Osteoblast (primary cell): ENCODE measurements at regions not wholly inside any gene's neighbourhood (a gene's known extent, or its start where the extent isn't known, plus 50 kb on each side); places are given as distances from the start of the nearest gene placed in this dataset.

Source experiments
- DNase-seq: peaks from one replicate; pipeline ENCODE4 v3.0.0; 2011; ENCODE audit warnings: low spot score, mixed read lengths; ENCODE audit not compliant: insufficient read length; ENCODE audit errors: missing footprints
- H2AFZ ChIP-seq: 2 replicates; pipeline ENCODE4 v1.6.0; 2011; ENCODE audit warnings: mild to moderate bottlenecking, low read length
- H3K27ac ChIP-seq: 2 replicates; pipeline ENCODE4 v1.5.1; 2011; ENCODE audit warnings: mild to moderate bottlenecking, low read depth, low read length, moderate library complexity
- H3K27me3 ChIP-seq: 2 replicates; pipeline ENCODE4 v1.6.0; 2012; ENCODE audit warnings: mild to moderate bottlenecking, control low read depth, inconsistent platforms, low read length, moderate library complexity; ENCODE audit not compliant: insufficient read depth
- H3K36me3 ChIP-seq: 2 replicates; pipeline ENCODE4 v1.5.1; 2011; ENCODE audit warnings: mild to moderate bottlenecking, low read length, control low read depth, moderate library complexity; ENCODE audit not compliant: insufficient read depth
- H3K4me1 ChIP-seq: 2 replicates; pipeline ENCODE4 v1.5.1; 2011; ENCODE audit warnings: mild to moderate bottlenecking, low read length, control low read depth, moderate library complexity; ENCODE audit not compliant: insufficient read depth
- H3K4me2 ChIP-seq: 2 replicates; pipeline ENCODE4 v1.6.0; 2011; ENCODE audit warnings: mild to moderate bottlenecking, low read length; ENCODE audit not compliant: insufficient read depth
- H3K4me3 ChIP-seq: fragments of 200-600 bp; sonication (generic); 3 replicates; pipeline ENCODE4 v1.5.1; 2012; ENCODE audit warnings: mild to moderate bottlenecking, low read length, inconsistent platforms; ENCODE audit not compliant: insufficient read depth
- H3K79me2 ChIP-seq: 2 replicates; pipeline ENCODE4 v1.6.0; 2012; ENCODE audit warnings: mild to moderate bottlenecking, low read length, control low read depth, inconsistent platforms; ENCODE audit not compliant: insufficient read depth
- H3K9me3 ChIP-seq: 2 replicates; pipeline ENCODE4 v1.5.1; 2011; ENCODE audit warnings: low read depth, low read length, control low read depth
- H4K20me1 ChIP-seq: 2 replicates; pipeline ENCODE4 v1.6.0; 2012; ENCODE audit warnings: mild to moderate bottlenecking, low read length, control low read depth; ENCODE audit not compliant: insufficient read depth
- CTCF ChIP-seq: IDR thresholded peaks from 2 replicates; pipeline ENCODE4 v1.5.1; 2011; ENCODE audit warnings: mild to moderate bottlenecking, low read depth, low read length, moderate library complexity; ENCODE audit errors: extremely low read depth

GRCh38 chr10:88110822-88111221, 247.4 kb downstream of the PTEN start:
- Histone ChIP-seq H3K4me2 (peak overlapping the region; percentile 12), H2AFZ (peak overlapping the region; percentile 3), H3K27me3 (no peaks in the 10 kb centered on the region), H3K36me3 (no peaks in the 10 kb centered on the region), H3K79me2 (no peaks in the 10 kb centered on the region), H3K9me3 (no peaks in the 10 kb centered on the region), H4K20me1 (no peaks in the 10 kb centered on the region), H3K4me3 (no peak overlapping the region), H3K27ac (no peak overlapping the region), H3K4me1 (peaks cover 13% of the 10 kb centered on the region)
- TF ChIP-seq CTCF: no peak
- DNase-seq: no peak

- no peak overlapping the region for H2AFZ ChIP-seq
- no peaks in the 10 kb centered on the region for H3K27me3 ChIP-seq
- H3K4me3 ChIP-seq: no peak overlapping the region
- DNase-seq: no peak
- H3K4me1 ChIP-seq: peaks cover 15% of the 10 kb centered on the region
- H3K79me2 ChIP-seq: no peaks in the 10 kb centered on the region
- no peaks in the 10 kb centered on the region for H4K20me1 ChIP-seq
- no peaks in the 10 kb centered on the region for H3K36me3 ChIP-seq
- H3K9me3 ChIP-seq: no peaks in the 10 kb centered on the region
- no peak overlapping the region for H3K4me2 ChIP-seq
- TF ChIP-seq CTCF: no peak
- H3K27ac ChIP-seq: no peak overlapping the region
Measured at GRCh38 chr10:88111294-88111693, 247.9 kb downstream of the PTEN start.

GRCh38 chr10:88113232-88113631, 249.8 kb downstream of the PTEN start:
- no peaks in the 10 kb centered on the region for H4K20me1 ChIP-seq
- no peaks in the 10 kb centered on the region for H3K27me3 ChIP-seq
- no peak for DNase-seq
- H3K4me3 ChIP-seq: no peak overlapping the region
- H3K4me1 ChIP-seq: peaks cover 28% of the 10 kb centered on the region
- H3K79me2 ChIP-seq: no peaks in the 10 kb centered on the region
- no peak for TF ChIP-seq CTCF
- no peaks in the 10 kb centered on the region for H3K36me3 ChIP-seq
- no peak overlapping the region for H3K4me2 ChIP-seq
- H2AFZ ChIP-seq: no peak overlapping the region
- H3K27ac ChIP-seq: no peak overlapping the region
- H3K9me3 ChIP-seq: no peaks in the 10 kb centered on the region

- peaks cover 28% of the 10 kb centered on the region for H3K4me1 ChIP-seq
- H3K27me3 ChIP-seq: no peaks in the 10 kb centered on the region
- H3K4me2 ChIP-seq: no peak overlapping the region
- DNase-seq: no peak
- no peaks in the 10 kb centered on the region for H3K36me3 ChIP-seq
- TF ChIP-seq CTCF: no peak
- no peaks in the 10 kb centered on the region for H4K20me1 ChIP-seq
- no peak overlapping the region for H2AFZ ChIP-seq
- no peak overlapping the region for H3K27ac ChIP-seq
- H3K9me3 ChIP-seq: no peaks in the 10 kb centered on the region
- no peaks in the 10 kb centered on the region for H3K79me2 ChIP-seq
- H3K4me3 ChIP-seq: no peak overlapping the region
Measured at GRCh38 chr10:88113657-88114272, 250.3 kb downstream of the PTEN start.
